SK-N-SH treated with all-trans-retinoic acid at 6 μM for 48 hours (cell line): ENCODE measurements at regions not wholly inside any gene's neighbourhood (a gene's known extent, or its start where the extent isn't known, plus 50 kb on each side); places are given as distances from the start of the nearest gene placed in this dataset.
"Not testable (repeated sequence)": the region's sequence is repeated elsewhere in the genome, so short reads cannot be mapped to it uniquely, and the experiment has no call there.

Experiments
- ATAC-seq: fragments of 200-7000 bp; cut with Tn5 transposase; 3 replicates; pipeline ENCODE4 v1.9.1; 2020; ENCODE audit warnings: mild to moderate bottlenecking, moderate library complexity
- ARNTL ChIP-seq: fragments of 450-650 bp; formaldehyde crosslinking; IDR thresholded peaks from 2 replicates; pipeline ENCODE4 v1.5.0; 2020; ENCODE audit warnings: low read depth, mild to moderate bottlenecking, moderate library complexity, borderline replicate concordance
- BACH2 ChIP-seq: fragments of 250-450 bp; sonication (Bioruptor Pico); IDR thresholded peaks from 2 replicates; pipeline ENCODE4 v1.9.0; 2021; ENCODE audit warnings: mild to moderate bottlenecking, borderline replicate concordance
- CSDC2 ChIP-seq: fragments of 250-450 bp; sonication (Bioruptor Pico); IDR thresholded peaks from 2 replicates; pipeline ENCODE4 v1.5.0; 2020; ENCODE audit warnings: mild to moderate bottlenecking, moderate library complexity
- ESRRG ChIP-seq: fragments of 250-450 bp; sonication (Bioruptor Pico); IDR thresholded peaks from 2 replicates; pipeline ENCODE4 v1.6.1; 2021; ENCODE audit warnings: mild to moderate bottlenecking
- GLIS3 ChIP-seq: fragments of 250-450 bp; sonication (Bioruptor Pico); IDR thresholded peaks from 2 replicates; pipeline ENCODE4 v1.5.0; 2020; ENCODE audit warnings: mild to moderate bottlenecking, moderate library complexity
- ISL1 ChIP-seq: fragments of 250-450 bp; sonication (Bioruptor Pico); IDR thresholded peaks from 2 replicates; pipeline ENCODE4 v2.1.2; 2022; ENCODE audit warnings: mild to moderate bottlenecking, moderate library complexity
- OSR1 ChIP-seq: fragments of 250-450 bp; sonication (Bioruptor Pico); IDR thresholded peaks from 2 replicates; pipeline ENCODE4 v1.8.0; 2022; ENCODE audit warnings: moderate library complexity, mild to moderate bottlenecking, inconsistent platforms
- PPARA ChIP-seq: fragments of 250-450 bp; sonication (Bioruptor Pico); IDR thresholded peaks from 2 replicates; pipeline ENCODE4 v1.5.0; 2020; ENCODE audit warnings: mild to moderate bottlenecking, borderline replicate concordance
- RARB ChIP-seq: fragments of 250-450 bp; sonication (Bioruptor Pico); IDR thresholded peaks from 2 replicates; pipeline ENCODE4 v1.8.0; 2021; ENCODE audit warnings: mild to moderate bottlenecking, moderate library complexity
- SNAI2 ChIP-seq: fragments of 250-450 bp; sonication (Bioruptor Pico); IDR thresholded peaks from 2 replicates; pipeline ENCODE4 v1.5.0; 2020; ENCODE audit warnings: mild to moderate bottlenecking, moderate library complexity
- TCF4 ChIP-seq: fragments of 250-450 bp; sonication (Bioruptor Pico); IDR thresholded peaks from 2 replicates; pipeline ENCODE4 v1.8.0; 2021; ENCODE audit warnings: mild to moderate bottlenecking, moderate library complexity, borderline replicate concordance
- TOX ChIP-seq: fragments of 250-450 bp; sonication (Bioruptor Pico); IDR thresholded peaks from 2 replicates; pipeline ENCODE4 v1.8.0; 2021; ENCODE audit warnings: mild to moderate bottlenecking, moderate library complexity, borderline replicate concordance
- ZFP3 ChIP-seq: fragments of 250-450 bp; sonication (Bioruptor Pico); IDR thresholded peaks from 2 replicates; pipeline ENCODE4 v1.5.0; 2020; ENCODE audit warnings: mild to moderate bottlenecking, moderate library complexity
- ZFP30 ChIP-seq: fragments of 450-650 bp; formaldehyde crosslinking; IDR thresholded peaks from 2 replicates; pipeline ENCODE4 v1.5.0; 2022; ENCODE audit warnings: mild to moderate bottlenecking, moderate library complexity
- ZNF565 ChIP-seq: fragments of 450-650 bp; formaldehyde crosslinking; conservative IDR thresholded peaks from 2 replicates; pipeline ENCODE4 v1.5.0; 2020; ENCODE audit warnings: low read depth, mild to moderate bottlenecking, moderate library complexity
- ZNF70 ChIP-seq: fragments of 450-650 bp; formaldehyde crosslinking; IDR thresholded peaks from 2 replicates; pipeline ENCODE4 v1.5.0; 2020; ENCODE audit warnings: mild to moderate bottlenecking, moderate library complexity
- ZNF8 ChIP-seq: fragments of 450-650 bp; formaldehyde crosslinking; IDR thresholded peaks from 2 replicates; pipeline ENCODE4 v1.5.0; 2020; ENCODE audit warnings: mild to moderate bottlenecking, moderate library complexity
- TF ChIP-seq, protein P1 (sequence below): fragments of 250-450 bp; sonication (Bioruptor Pico); IDR thresholded peaks from 2 replicates; pipeline ENCODE4 v1.8.0; 2021; ENCODE audit warnings: low read depth, mild to moderate bottlenecking, moderate library complexity, borderline replicate concordance
- TF ChIP-seq, protein P2 (sequence below): fragments of 250-450 bp; sonication (Bioruptor Pico); IDR thresholded peaks from 2 replicates; pipeline ENCODE4 v1.5.0; 2020; ENCODE audit warnings: mild to moderate bottlenecking, moderate library complexity
- TF ChIP-seq, protein P3 (sequence below): fragments of 250-450 bp; sonication (Bioruptor Pico); IDR thresholded peaks from 2 replicates; pipeline ENCODE4 v1.5.1; 2021; ENCODE audit warnings: mild to moderate bottlenecking, moderate library complexity
- TF ChIP-seq, protein P4 (sequence below): fragments of 250-450 bp; sonication (Bioruptor Pico); IDR thresholded peaks from 2 replicates; pipeline ENCODE4 v1.8.0; 2020; ENCODE audit warnings: mild to moderate bottlenecking, moderate library complexity, borderline replicate concordance
- TF ChIP-seq, protein P5 (sequence below): fragments of 250-450 bp; sonication (Bioruptor Pico); IDR thresholded peaks from 2 replicates; pipeline ENCODE4 v1.5.1; 2020; ENCODE audit warnings: low read depth, mild to moderate bottlenecking, moderate library complexity

DNA sequence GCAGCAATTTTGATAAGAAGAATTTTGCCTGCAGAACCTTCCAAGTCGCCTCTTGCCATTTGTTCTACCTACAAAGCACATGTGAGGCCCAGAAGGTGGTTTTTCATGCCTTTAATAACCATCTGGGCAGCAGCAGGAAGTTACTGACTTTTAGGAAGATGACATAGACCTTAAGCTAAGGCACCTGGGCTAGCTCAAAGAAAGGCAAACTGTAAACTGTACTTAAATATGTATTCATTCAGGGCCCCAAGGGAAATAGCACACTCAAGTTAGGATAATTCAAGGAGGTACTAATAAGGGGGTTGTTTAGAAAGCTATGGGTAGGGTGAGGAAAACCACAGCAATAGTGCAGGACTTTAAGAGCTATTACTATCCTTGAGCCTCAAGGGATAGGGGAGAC lies 57.3 kb upstream of the HSPB3 start (continued):
- TF ChIP-seq, protein P1, sequence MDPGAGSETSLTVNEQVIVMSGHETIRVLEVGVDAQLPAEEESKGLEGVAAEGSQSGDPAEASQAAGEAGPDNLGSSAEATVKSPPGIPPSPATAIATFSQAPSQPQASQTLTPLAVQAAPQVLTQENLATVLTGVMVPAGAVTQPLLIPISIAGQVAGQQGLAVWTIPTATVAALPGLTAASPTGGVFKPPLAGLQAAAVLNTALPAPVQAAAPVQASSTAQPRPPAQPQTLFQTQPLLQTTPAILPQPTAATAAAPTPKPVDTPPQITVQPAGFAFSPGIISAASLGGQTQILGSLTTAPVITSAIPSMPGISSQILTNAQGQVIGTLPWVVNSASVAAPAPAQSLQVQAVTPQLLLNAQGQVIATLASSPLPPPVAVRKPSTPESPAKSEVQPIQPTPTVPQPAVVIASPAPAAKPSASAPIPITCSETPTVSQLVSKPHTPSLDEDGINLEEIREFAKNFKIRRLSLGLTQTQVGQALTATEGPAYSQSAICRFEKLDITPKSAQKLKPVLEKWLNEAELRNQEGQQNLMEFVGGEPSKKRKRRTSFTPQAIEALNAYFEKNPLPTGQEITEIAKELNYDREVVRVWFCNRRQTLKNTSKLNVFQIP (CRISPR knock-in tag), result no peak
- TF ChIP-seq, protein P2, sequence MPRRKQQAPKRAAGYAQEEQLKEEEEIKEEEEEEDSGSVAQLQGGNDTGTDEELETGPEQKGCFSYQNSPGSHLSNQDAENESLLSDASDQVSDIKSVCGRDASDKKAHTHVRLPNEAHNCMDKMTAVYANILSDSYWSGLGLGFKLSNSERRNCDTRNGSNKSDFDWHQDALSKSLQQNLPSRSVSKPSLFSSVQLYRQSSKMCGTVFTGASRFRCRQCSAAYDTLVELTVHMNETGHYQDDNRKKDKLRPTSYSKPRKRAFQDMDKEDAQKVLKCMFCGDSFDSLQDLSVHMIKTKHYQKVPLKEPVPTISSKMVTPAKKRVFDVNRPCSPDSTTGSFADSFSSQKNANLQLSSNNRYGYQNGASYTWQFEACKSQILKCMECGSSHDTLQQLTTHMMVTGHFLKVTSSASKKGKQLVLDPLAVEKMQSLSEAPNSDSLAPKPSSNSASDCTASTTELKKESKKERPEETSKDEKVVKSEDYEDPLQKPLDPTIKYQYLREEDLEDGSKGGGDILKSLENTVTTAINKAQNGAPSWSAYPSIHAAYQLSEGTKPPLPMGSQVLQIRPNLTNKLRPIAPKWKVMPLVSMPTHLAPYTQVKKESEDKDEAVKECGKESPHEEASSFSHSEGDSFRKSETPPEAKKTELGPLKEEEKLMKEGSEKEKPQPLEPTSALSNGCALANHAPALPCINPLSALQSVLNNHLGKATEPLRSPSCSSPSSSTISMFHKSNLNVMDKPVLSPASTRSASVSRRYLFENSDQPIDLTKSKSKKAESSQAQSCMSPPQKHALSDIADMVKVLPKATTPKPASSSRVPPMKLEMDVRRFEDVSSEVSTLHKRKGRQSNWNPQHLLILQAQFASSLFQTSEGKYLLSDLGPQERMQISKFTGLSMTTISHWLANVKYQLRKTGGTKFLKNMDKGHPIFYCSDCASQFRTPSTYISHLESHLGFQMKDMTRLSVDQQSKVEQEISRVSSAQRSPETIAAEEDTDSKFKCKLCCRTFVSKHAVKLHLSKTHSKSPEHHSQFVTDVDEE (CRISPR knock-in tag), result no peak
- TF ChIP-seq SNAI2 (CRISPR knock-in tag), result no peak
- no peak for TF ChIP-seq GLIS3 (CRISPR knock-in tag)
- TF ChIP-seq RARB, result no peak
- TF ChIP-seq ISL1, result no peak
- TF ChIP-seq, all 23 proteins: peak for 0

DNA sequence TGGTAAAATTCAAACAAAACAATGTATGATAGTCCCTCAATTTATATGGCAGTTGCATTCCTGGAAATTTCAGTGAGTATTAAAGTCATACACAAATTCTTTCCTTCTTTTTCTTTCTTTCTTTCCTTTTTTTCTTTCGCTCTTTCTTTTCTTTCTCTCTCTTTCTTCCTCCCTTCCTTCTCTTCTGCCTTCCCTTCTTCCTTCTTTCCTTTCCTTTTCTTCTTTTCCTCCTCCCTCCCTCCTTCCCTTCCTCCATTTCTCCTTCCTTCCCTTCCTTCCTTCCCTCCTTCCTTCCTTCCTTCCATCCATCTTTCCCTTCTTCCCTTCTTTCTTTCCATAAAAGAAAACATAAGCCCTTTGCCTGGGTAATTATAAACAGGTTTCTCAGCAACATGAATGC lies 58.1 kb upstream of the HSPB3 start:
- TF ChIP-seq ZNF8 (CRISPR knock-in tag), result no peak
- TF ChIP-seq TOX, result no peak
- no peak for TF ChIP-seq ARNTL
- no peak for TF ChIP-seq TCF4 (CRISPR knock-in tag)
- TF ChIP-seq, protein P3, sequence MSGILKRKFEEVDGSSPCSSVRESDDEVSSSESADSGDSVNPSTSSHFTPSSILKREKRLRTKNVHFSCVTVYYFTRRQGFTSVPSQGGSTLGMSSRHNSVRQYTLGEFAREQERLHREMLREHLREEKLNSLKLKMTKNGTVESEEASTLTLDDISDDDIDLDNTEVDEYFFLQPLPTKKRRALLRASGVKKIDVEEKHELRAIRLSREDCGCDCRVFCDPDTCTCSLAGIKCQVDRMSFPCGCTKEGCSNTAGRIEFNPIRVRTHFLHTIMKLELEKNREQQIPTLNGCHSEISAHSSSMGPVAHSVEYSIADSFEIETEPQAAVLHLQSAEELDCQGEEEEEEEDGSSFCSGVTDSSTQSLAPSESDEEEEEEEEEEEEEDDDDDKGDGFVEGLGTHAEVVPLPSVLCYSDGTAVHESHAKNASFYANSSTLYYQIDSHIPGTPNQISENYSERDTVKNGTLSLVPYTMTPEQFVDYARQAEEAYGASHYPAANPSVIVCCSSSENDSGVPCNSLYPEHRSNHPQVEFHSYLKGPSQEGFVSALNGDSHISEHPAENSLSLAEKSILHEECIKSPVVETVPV (CRISPR knock-in tag), result no peak
- TF ChIP-seq PPARA, result no peak
- ATAC-seq, result no peak

DNA sequence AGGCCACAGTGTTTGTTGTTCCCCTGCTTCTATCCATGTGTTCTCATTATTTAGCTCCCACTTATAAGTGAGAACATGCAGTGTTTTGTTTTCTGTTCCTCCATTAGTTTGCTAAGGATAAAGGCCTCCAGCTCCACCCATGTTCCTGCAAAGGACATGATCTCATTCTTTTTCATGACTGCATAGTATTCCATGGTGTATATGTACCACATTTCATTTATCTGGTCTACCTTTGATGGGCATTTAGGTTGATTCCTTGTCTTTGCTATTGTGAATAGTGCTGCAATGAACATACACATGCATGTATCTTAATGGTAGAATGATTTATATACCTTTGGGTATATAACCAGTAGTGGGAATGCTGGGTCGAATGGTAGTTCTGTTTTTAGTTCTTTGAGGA lies 62.5 kb upstream of the HSPB3 start:
- ATAC-seq, result not testable (repeated sequence)

DNA sequence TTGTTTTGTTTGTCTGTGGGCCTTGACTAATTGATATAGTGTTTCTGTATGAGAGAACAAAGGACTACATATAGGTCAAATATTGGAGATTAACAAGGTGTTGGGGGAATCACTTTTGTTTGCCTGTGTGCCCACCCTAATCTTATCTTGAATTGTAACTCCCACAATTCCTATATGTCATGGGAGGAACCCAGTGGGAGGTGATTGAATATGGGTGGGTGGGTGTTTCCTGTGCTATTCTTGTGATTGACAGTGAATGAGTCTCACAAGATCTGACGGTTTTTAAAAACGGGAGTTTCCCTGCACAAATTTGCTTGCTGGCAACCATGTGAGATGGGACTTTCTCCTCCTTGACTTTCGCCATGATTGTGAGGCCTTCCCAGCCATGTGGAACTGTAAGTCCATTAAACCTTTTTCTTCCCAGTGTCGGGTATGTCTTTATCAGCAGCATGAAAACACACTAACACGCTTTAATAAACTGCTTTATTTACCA lies 64.9 kb upstream of the HSPB3 start:
- no peak for ATAC-seq

DNA sequence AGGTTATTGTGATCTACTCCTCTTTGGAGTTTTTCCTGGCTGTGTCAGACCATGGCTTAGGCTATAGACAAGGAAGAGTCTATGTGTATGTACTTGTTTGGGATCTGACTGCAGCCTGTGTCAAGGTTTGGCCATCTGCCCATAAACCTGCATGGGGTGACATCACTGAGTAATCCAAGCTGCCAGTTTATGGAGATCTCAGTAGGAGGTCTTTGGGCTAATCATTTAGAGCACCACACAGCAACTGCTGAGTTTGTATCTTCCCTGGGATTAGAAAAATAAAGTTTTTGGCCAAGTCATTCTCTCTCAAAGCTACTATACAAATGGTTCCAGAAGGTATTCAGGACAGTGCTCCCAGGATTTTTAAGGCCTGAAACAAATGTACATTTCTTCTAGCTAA lies 65.5 kb upstream of the HSPB3 start:
- ATAC-seq, result peak; percentile 90
- TF ChIP-seq CSDC2 (CRISPR knock-in tag) (no peak), ZFP30 (no peak), RARB (no peak), SNAI2 (CRISPR knock-in tag) (no peak), TOX (no peak), BACH2 (CRISPR knock-in tag) (no peak), GLIS3 (CRISPR knock-in tag) (no peak), ZNF565 (no peak), ESRRG (CRISPR knock-in tag) (no peak), ZNF8 (CRISPR knock-in tag) (no peak), PPARA (no peak)
- TF ChIP-seq, protein P1 (CRISPR knock-in tag), result no peak
- TF ChIP-seq, protein P4, sequence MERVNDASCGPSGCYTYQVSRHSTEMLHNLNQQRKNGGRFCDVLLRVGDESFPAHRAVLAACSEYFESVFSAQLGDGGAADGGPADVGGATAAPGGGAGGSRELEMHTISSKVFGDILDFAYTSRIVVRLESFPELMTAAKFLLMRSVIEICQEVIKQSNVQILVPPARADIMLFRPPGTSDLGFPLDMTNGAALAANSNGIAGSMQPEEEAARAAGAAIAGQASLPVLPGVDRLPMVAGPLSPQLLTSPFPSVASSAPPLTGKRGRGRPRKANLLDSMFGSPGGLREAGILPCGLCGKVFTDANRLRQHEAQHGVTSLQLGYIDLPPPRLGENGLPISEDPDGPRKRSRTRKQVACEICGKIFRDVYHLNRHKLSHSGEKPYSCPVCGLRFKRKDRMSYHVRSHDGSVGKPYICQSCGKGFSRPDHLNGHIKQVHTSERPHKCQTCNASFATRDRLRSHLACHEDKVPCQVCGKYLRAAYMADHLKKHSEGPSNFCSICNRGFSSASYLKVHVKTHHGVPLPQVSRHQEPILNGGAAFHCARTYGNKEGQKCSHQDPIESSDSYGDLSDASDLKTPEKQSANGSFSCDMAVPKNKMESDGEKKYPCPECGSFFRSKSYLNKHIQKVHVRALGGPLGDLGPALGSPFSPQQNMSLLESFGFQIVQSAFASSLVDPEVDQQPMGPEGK, result no peak
- TF ChIP-seq, all 23 proteins: peak for 0

More for the DNA sequence above, 64.9 kb upstream of the HSPB3 start:
- TF ChIP-seq ZFP3, result no peak
- no peak for TF ChIP-seq CSDC2 (CRISPR knock-in tag)
- no peak for TF ChIP-seq ARNTL
- TF ChIP-seq, protein P5, sequence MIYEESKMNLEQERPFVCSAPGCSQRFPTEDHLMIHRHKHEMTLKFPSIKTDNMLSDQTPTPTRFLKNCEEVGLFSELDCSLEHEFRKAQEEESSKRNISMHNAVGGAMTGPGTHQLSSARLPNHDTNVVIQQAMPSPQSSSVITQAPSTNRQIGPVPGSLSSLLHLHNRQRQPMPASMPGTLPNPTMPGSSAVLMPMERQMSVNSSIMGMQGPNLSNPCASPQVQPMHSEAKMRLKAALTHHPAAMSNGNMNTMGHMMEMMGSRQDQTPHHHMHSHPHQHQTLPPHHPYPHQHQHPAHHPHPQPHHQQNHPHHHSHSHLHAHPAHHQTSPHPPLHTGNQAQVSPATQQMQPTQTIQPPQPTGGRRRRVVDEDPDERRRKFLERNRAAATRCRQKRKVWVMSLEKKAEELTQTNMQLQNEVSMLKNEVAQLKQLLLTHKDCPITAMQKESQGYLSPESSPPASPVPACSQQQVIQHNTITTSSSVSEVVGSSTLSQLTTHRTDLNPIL (CRISPR knock-in tag), result no peak
- TF ChIP-seq ZFP30, result no peak
- TF ChIP-seq ZNF70 (CRISPR knock-in tag), result no peak
- TF ChIP-seq ESRRG (CRISPR knock-in tag), result no peak
- no peak for TF ChIP-seq GLIS3 (CRISPR knock-in tag)
- TF ChIP-seq, protein P3 (CRISPR knock-in tag), result no peak
- no peak for TF ChIP-seq OSR1 (CRISPR knock-in tag)
- TF ChIP-seq SNAI2 (CRISPR knock-in tag), result no peak

DNA sequence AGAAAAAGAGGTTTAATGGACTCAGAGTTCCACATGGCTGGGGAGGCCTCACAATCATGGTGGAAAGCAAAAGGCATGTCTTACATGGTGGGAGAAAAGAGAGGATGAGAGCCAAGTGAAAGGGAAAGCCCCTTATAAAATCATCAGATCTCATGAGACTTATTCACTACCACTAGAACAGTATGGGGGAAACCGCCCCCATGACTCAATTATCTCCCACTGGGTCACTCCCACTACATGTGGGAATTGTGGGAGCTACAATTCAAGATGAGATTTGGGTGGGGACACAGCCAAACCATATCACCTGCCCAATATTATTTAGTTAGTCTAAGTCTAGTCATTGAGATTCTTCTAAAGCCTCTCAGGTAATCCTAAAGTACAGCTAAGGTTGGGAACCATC lies 66.1 kb upstream of the HSPB3 start:
- ATAC-seq, result not testable (repeated sequence)
